Esophagus muscularis mucosa (tissue), 4 donors: ENCODE measurements at regions not wholly inside any gene's neighbourhood (a gene's known extent, or its start where the extent isn't known, plus 50 kb on each side); places are given as distances from the start of the nearest gene placed in this dataset.

Source experiments
- EP300 ChIP-seq: sonication (generic); formaldehyde crosslinking; IDR thresholded peaks from one replicate; pipeline ENCODE4 v1.6.1; 2017; ENCODE audit warnings: antibody characterized with exemption
- POLR2A ChIP-seq: fragments of 450-650 bp; IDR thresholded peaks from one replicate; pipeline ENCODE4 v1.6.1; 2017; ENCODE audit warnings: antibody characterized with exemption, moderate library complexity, mild to moderate bottlenecking, low read depth
- POLR2AphosphoS5 ChIP-seq, 2 donors: sonication (generic); formaldehyde crosslinking; IDR thresholded peaks; one replicate each; pipeline ENCODE4 v1.6.1; 2017; ENCODE audit warnings: antibody characterized with exemption in 2 of 2
- TF ChIP-seq, protein P1 (sequence below), 3 experiments: fragments of 200-600 bp in 2 of 3; fragments of 450-650 bp in 1 of 3; sonication (generic) in 2 of 3; IDR thresholded peaks; one replicate each; pipeline ENCODE4 v1.5.1; 2017 to 2019; ENCODE audit warnings: antibody characterized with exemption in 3 of 3, mild to moderate bottlenecking in 2 of 3, moderate library complexity in 1 of 3

DNA sequence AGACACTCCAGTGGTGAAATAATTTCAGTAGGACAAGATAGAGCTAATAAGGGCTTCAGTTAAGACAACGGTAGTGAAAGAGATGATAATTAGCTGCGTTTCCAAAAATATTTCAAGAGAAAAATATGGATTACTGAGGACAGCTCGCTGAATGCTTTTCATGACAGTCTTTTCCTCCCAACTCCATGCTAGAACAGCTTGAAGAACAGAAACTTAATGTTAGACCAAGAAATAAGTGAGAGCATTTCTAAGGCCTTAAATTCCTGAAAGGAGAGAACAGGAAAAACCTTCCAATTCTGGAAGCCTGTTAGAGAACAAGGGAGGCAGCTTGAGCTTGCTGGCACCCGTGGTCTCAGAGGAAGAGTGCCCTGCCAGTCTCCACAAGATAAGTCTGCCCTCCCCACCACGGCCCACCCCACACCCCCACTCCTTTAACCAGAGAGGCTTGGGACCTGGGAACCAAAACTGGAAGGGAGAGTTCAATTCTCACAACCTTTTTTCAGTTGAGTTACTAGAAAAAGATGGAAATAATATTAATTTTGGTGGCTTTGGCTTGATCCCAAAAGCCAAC lies 1148.0 kb upstream of the CELF2 start:
- no peak for TF ChIP-seq POLR2A
- TF ChIP-seq, protein P1, sequence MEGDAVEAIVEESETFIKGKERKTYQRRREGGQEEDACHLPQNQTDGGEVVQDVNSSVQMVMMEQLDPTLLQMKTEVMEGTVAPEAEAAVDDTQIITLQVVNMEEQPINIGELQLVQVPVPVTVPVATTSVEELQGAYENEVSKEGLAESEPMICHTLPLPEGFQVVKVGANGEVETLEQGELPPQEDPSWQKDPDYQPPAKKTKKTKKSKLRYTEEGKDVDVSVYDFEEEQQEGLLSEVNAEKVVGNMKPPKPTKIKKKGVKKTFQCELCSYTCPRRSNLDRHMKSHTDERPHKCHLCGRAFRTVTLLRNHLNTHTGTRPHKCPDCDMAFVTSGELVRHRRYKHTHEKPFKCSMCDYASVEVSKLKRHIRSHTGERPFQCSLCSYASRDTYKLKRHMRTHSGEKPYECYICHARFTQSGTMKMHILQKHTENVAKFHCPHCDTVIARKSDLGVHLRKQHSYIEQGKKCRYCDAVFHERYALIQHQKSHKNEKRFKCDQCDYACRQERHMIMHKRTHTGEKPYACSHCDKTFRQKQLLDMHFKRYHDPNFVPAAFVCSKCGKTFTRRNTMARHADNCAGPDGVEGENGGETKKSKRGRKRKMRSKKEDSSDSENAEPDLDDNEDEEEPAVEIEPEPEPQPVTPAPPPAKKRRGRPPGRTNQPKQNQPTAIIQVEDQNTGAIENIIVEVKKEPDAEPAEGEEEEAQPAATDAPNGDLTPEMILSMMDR (IDR thresholded peaks at IDR 0.05) = no peak
- TF ChIP-seq EP300 = no peak
- no peak for TF ChIP-seq POLR2AphosphoS5 (IDR thresholded peaks at IDR 0.05)
